K562 (cell line): ENCODE measurements at regions not wholly inside any gene's neighbourhood (a gene's known extent, or its start where the extent isn't known, plus 50 kb on each side); places are given as distances from the start of the nearest gene placed in this dataset.

Experiments used
- ATAC-seq: fragments of 200-7000 bp; cut with Tn5 transposase; 3 replicates; pipeline ENCODE4 v1.9.1; 2020; ENCODE audit warnings: moderate library complexity
- BruUV-seq: library from RNA; stranded (reverse); fragments of 400-500 nt; replicated peaks from 2 replicates; lab custom pipeline; 2021; lab: Mats Ljungman, UMichigan
- CTCF ChIA-PET: fragments of 300-600 bp; formaldehyde crosslinking; extraction: SDS; loops from one replicate; lab custom pipeline; 2021; ENCODE audit warnings: low intra/inter-chr PET ratio; lab: Yijun Ruan, JAX
- POLR2A ChIA-PET: fragments of 300-600, 350-650 bp; sonication (Branson Sonifier 250); formaldehyde crosslinking; extraction: SDS; loops from one replicate; lab custom pipeline; 2021; ENCODE audit warnings: antibody characterized with exemption, inconsistent platforms; lab: Yijun Ruan, JAX
- DNase-seq, 4 experiments: peaks; one replicate each; pipeline versions ENCODE4 v3.0.0 to v3.0.0-alpha.2; 2011 to 2018; ENCODE audit warnings: low spot score in 3 of 4, mixed read lengths in 3 of 4; ENCODE audit errors: extremely low read depth in 1 of 4
- FAIRE-seq: peaks from 2 replicates; lab custom pipeline; 2011; peaks lifted over from hg19 to GRCh38; lab: Jason Lieb, UNC
- H2AFZ ChIP-seq: 2 replicates; pipeline ENCODE4 v1.6.0; 2011; ENCODE audit warnings: low read depth, low read length, control low read depth, inconsistent platforms
- H3K27ac ChIP-seq: fragments of 200-600 bp; 3 replicates; pipeline ENCODE4 v1.8.0; 2011; ENCODE audit warnings: low read depth, mild to moderate bottlenecking, control low read depth, inconsistent platforms, low read length, moderate library complexity, mixed read lengths; ENCODE audit errors: extremely low read depth
- H3K27me3 ChIP-seq, 2 experiments: fragments of 300-600 bp in 1 of 2; 2 replicates in 1 of 2; 3 replicates in 1 of 2; pipeline versions ENCODE4 v1.6.0 to v1.8.0; 2011; ENCODE audit warnings: inconsistent platforms in 2 of 2, low read length in 2 of 2, mild to moderate bottlenecking in 1 of 2, mixed read lengths in 1 of 2, moderate library complexity in 1 of 2; ENCODE audit not compliant: control insufficient read depth in 2 of 2, insufficient read depth in 2 of 2
- H3K36me3 ChIP-seq: fragments of 300-600 bp; 3 replicates; pipeline ENCODE4 v1.8.0; 2011; ENCODE audit warnings: mild to moderate bottlenecking, low read length, inconsistent platforms; ENCODE audit not compliant: control insufficient read depth, insufficient read depth
- H3K4me1 ChIP-seq, 2 experiments: fragments of 200-600 bp in 1 of 2; replicated peaks in 1 of 2; 2 replicates in 1 of 2; 3 replicates in 1 of 2; pipeline versions ENCODE4 v1.5.1 to v1.8.0; 2011; ENCODE audit warnings: inconsistent platforms in 2 of 2, low read length in 2 of 2, mild to moderate bottlenecking in 1 of 2, mixed read lengths in 1 of 2, moderate library complexity in 1 of 2; ENCODE audit not compliant: control insufficient read depth in 2 of 2, insufficient read depth in 2 of 2
- H3K4me2 ChIP-seq: 2 replicates; pipeline ENCODE4 v1.6.1; 2011; ENCODE audit warnings: low read length, control low read depth, inconsistent platforms, mixed read lengths; ENCODE audit not compliant: insufficient read depth
- H3K4me3 ChIP-seq: fragments of 200-600 bp; sonication (generic), shearing (Covaris generic); 2 replicates; pipeline ENCODE4 v1.5.1; 2016; ENCODE audit warnings: control low read depth, inconsistent platforms
- H3K79me2 ChIP-seq: fragments of 200-600 bp; 3 replicates; pipeline ENCODE4 v1.8.0; 2011; ENCODE audit warnings: low read length, inconsistent platforms; ENCODE audit not compliant: control insufficient read depth, insufficient read depth
- H3K9ac ChIP-seq, 2 experiments: 2 replicates each; pipeline versions ENCODE4 v1.6.0 to v1.6.1; 2011; ENCODE audit warnings: low read depth in 2 of 2, low read length in 2 of 2, control low read depth in 1 of 2, inconsistent platforms in 1 of 2, mild to moderate bottlenecking in 1 of 2, mixed read lengths in 1 of 2; ENCODE audit not compliant: insufficient read depth in 1 of 2
- H3K9me1 ChIP-seq: one replicate; pipeline ENCODE4 v1.6.0; 2011; ENCODE audit warnings: inconsistent platforms, mild to moderate bottlenecking, low read length, moderate library complexity; ENCODE audit not compliant: control insufficient read depth, insufficient read depth
- H3K9me3 ChIP-seq: replicated peaks from 2 replicates; pipeline ENCODE4 v1.5.1; 2011; ENCODE audit warnings: low read depth, low read length, inconsistent platforms; ENCODE audit not compliant: control insufficient read depth, insufficient read depth
- H4K20me1 ChIP-seq: replicated peaks from 2 replicates; pipeline ENCODE4 v1.6.1; 2011; ENCODE audit warnings: low read length, inconsistent platforms, mixed read lengths; ENCODE audit not compliant: control insufficient read depth, insufficient read depth
- CTCFL ChIP-seq: IDR thresholded peaks from 2 replicates; pipeline ENCODE4 v1.6.1; 2011; ENCODE audit warnings: borderline replicate concordance, low read depth, mild to moderate bottlenecking, moderate library complexity, low read length; ENCODE audit not compliant: insufficient read depth, poor library complexity, severe bottlenecking
- ETV5 ChIP-seq: sonication (generic); formaldehyde crosslinking; IDR thresholded peaks from 2 replicates; pipeline ENCODE4 v1.4.0; 2020; ENCODE audit warnings: low read depth, mild to moderate bottlenecking, missing genetic modification reagents
- FOXM1 ChIP-seq, 2 experiments: fragments of 450-650 bp in 1 of 2; sonication (generic) in 1 of 2; formaldehyde crosslinking in 1 of 2; IDR thresholded peaks; 2 replicates each; pipeline versions ENCODE4 v1.6.1 to v1.9.0; 2017 to 2022; ENCODE audit warnings: low read depth in 2 of 2, mild to moderate bottlenecking in 2 of 2, missing genetic modification reagents in 1 of 2, moderate library complexity in 1 of 2
- HSF4 ChIP-seq: fragments of 250-450 bp; sonication (Bioruptor Pico); IDR thresholded peaks from 2 replicates; pipeline ENCODE4 v2.1.2; 2022; ENCODE audit warnings: mild to moderate bottlenecking, moderate library complexity, borderline replicate concordance
- SUPT5H ChIP-seq: fragments of 450-650 bp; IDR thresholded peaks from 2 replicates; pipeline ENCODE4 v1.6.1; 2016
- TBL1XR1 ChIP-seq, 2 experiments: IDR thresholded peaks; 2 replicates each; pipeline ENCODE4 v1.6.1; 2012; ENCODE audit warnings: improper control_type of control experiment in 2 of 2, low read length in 2 of 2, mild to moderate bottlenecking in 1 of 2
- TEAD2 ChIP-seq: fragments of 450-650 bp; IDR thresholded peaks from 2 replicates; pipeline ENCODE4 v1.6.1; 2016; ENCODE audit warnings: missing genetic modification characterization, control low read depth, missing compliant biosample characterization
- ZNF133 ChIP-seq: fragments of 250-450 bp; sonication (Bioruptor Pico); IDR thresholded peaks from 2 replicates; pipeline ENCODE4 v1.4.0; 2020; ENCODE audit warnings: mild to moderate bottlenecking
- ZNF445 ChIP-seq: fragments of 250-450 bp; sonication (Bioruptor Pico); IDR thresholded peaks from 2 replicates; pipeline ENCODE4 v1.4.0; 2020; ENCODE audit warnings: low read depth, mild to moderate bottlenecking, moderate library complexity
- WGBS: fragments of 100-300 bp; shearing (Covaris generic); methylation state at CpG from one replicate; pipeline ENCODE4 v1.1.6; 2016; ENCODE audit warnings: low coverage, mixed read lengths; ENCODE audit not compliant: insufficient coverage; ENCODE audit errors: missing lambda C conversion rate; 5-methylcytosine and 5-hydroxymethylcytosine counted together
- in situ Hi-C: fragments of 300-500 bp; cut with MboI; formaldehyde crosslinking; loops from 4 replicates; pipeline ENCODE4 v1.15.0; 2018; ENCODE audit warnings: inconsistent platforms, mixed read lengths
- intact Hi-C: fragments of 100-400 bp; cut with micrococcal nuclease; formaldehyde crosslinking; loops from 2 replicates; pipeline ENCODE4 v1.14.2; 2022

- Histone ChIP-seq H3K79me2 (no peaks in the 10 kb centered on the region), H3K27me3 (no peaks in the 10 kb centered on the region), H3K9me3 (no peaks in the 10 kb centered on the region), H3K4me2 (no peak overlapping the region), H3K9me1 (no peaks in the 10 kb centered on the region), H3K36me3 (no peaks in the 10 kb centered on the region), H2AFZ (no peak overlapping the region), H3K9ac (no peak overlapping the region), H3K4me1 (no peaks in the 10 kb centered on the region), H3K27ac (no peak overlapping the region), H4K20me1 (no peaks in the 10 kb centered on the region), H3K4me3 (no peak overlapping the region)
- DNase-seq (no peak), ATAC-seq (no peak), FAIRE-seq (no peak)
- TF ChIP-seq TBL1XR1 (IDR thresholded peaks at IDR 0.05; ENCODE audit: low read length in 2 of 2) (no peak), ZNF445 (no peak), ZNF133 (CRISPR knock-in tag) (no peak), TEAD2 (tag) (no peak), FOXM1 (IDR thresholded peaks at IDR 0.05; ENCODE audit: low read depth) (no peak), FOXM1 (CRISPR knock-in tag; IDR thresholded peaks at IDR 0.05; ENCODE audit: low read depth) (no peak), SUPT5H (no peak)
- intact Hi-C loops (no loop called here), in situ Hi-C loops (no loop called here)
- WGBS, result 0% methylated on average over 2 of the region's 2 CpGs
- POLR2A ChIA-PET, result interaction anchor here (0.7 kb wide), 1 partner anchor 664 kb away, joined by 4 read pairs; no protein-coding TSS in a partner anchor
- BruUV-seq, result no TSS peak
- CTCF ChIA-PET, result no interaction called here
These were observed 137.9 kb upstream of the IRX5 start for GRCh38 chr16:54792811-54793210.

GRCh38 chr16:54787045-54787444, 143.6 kb upstream of the IRX5 start:
- Histone ChIP-seq H2AFZ (no peak overlapping the region), H3K27ac (no peak overlapping the region), H3K79me2 (no peaks in the 10 kb centered on the region), H3K9me1 (no peaks in the 10 kb centered on the region), H3K4me2 (no peak overlapping the region), H3K27me3 (no peaks in the 10 kb centered on the region), H3K9ac (no peak overlapping the region), H3K36me3 (no peaks in the 10 kb centered on the region), H4K20me1 (no peaks in the 10 kb centered on the region), H3K9me3 (no peaks in the 10 kb centered on the region), H3K4me1 (no peaks in the 10 kb centered on the region), H3K4me3 (no peak overlapping the region)
- WGBS, result 0% methylated on average over 1 of the region's 1 CpG
- POLR2A ChIA-PET, result no interaction called here
- BruUV-seq, result no TSS peak
- ATAC-seq, result no peak
- no peak for TF ChIP-seq ETV5
- no peak for TF ChIP-seq HSF4 (CRISPR knock-in tag)
- TF ChIP-seq CTCFL, result no peak
- FAIRE-seq, result no peak
- DNase-seq, result no peak
- in situ Hi-C loops (no loop called here), intact Hi-C loops (no loop called here)
- CTCF ChIA-PET, result no interaction called here
